Chondrocyte (in vitro differentiated cells): ENCODE measurements at regions not wholly inside any gene's neighbourhood (a gene's known extent, or its start where the extent isn't known, plus 50 kb on each side); places are given as distances from the start of the nearest gene placed in this dataset.

Experiments used
- DNase-seq: peaks from one replicate; pipeline ENCODE4 v3.0.0; 2021; ENCODE audit warnings: mixed read lengths, low spot score
- H3K27ac Mint-ChIP-seq: one replicate; pipeline ENCODE4 v1.8.0; 2021; ENCODE audit warnings: mild to moderate bottlenecking, moderate library complexity, mixed read lengths; ENCODE audit not compliant: unreplicated experiment
- H3K27me3 Mint-ChIP-seq: 2 replicates; pipeline ENCODE4 v1.8.0; 2021; ENCODE audit warnings: low read depth, mixed read lengths
- H3K36me3 Mint-ChIP-seq: 2 replicates; pipeline ENCODE4 v1.8.0; 2021; ENCODE audit warnings: low read depth, mixed read lengths
- H3K4me1 Mint-ChIP-seq: 2 replicates; pipeline ENCODE4 v1.8.0; 2021; ENCODE audit warnings: low read depth, mild to moderate bottlenecking, mixed read lengths
- H3K4me3 Mint-ChIP-seq: one replicate; pipeline ENCODE4 v1.8.0; 2021; ENCODE audit warnings: mild to moderate bottlenecking, moderate library complexity, mixed read lengths; ENCODE audit not compliant: unreplicated experiment
- H3K9me3 Mint-ChIP-seq: 2 replicates; pipeline ENCODE4 v1.8.0; 2021; ENCODE audit warnings: low read depth, mixed read lengths
- CTCF ChIP-seq: fragments of 200-600 bp; sonication (generic); IDR thresholded peaks from 2 replicates; pipeline ENCODE4 v1.5.0; 2021; ENCODE audit warnings: antibody characterized with exemption, mild to moderate bottlenecking, moderate library complexity

DNA sequence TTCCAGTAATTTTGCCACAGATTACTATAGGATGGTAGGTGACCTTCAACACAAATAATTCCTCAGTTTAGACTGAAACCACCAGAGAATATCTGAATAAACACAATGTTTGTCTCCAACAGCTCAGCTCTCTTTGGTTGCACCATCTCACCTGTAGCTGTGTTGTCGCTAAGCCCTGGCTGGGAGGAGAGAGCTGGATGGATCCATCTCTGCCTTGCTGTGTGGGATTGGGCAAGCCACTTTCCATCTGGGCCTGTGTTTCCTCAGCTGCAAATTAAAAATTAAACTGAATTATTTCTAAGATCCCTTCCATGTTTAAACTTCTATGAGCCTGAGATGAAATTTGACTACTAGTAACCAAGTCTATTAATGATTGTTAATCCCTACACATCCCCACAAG, 310.2 kb downstream of the FBXW7 start:
- Mint-ChIP-seq H3K9me3 (peaks cover 7% of the 10 kb centered on the region), H3K36me3 (no peaks in the 10 kb centered on the region), H3K4me3 (no peak overlapping the region), H3K4me1 (no peaks in the 10 kb centered on the region), H3K27me3 (peaks cover 15% of the 10 kb centered on the region), H3K27ac (no peak overlapping the region)
- DNase-seq, result no peak
- no peak for TF ChIP-seq CTCF

- H3K4me3 Mint-ChIP-seq, result no peak overlapping the region
- DNase-seq, result no peak
- H3K36me3 Mint-ChIP-seq, result no peaks in the 10 kb centered on the region
- no peaks in the 10 kb centered on the region for H3K4me1 Mint-ChIP-seq
- H3K27ac Mint-ChIP-seq, result no peak overlapping the region
- H3K27me3 Mint-ChIP-seq, result peaks cover 11% of the 10 kb centered on the region
- peaks cover 7% of the 10 kb centered on the region for H3K9me3 Mint-ChIP-seq
- TF ChIP-seq CTCF, result no peak
Measured at GRCh38 chr4:152224721-152225420, 311.0 kb downstream of the FBXW7 start.

- Mint-ChIP-seq H3K36me3 (no peaks in the 10 kb centered on the region), H3K4me1 (no peaks in the 10 kb centered on the region), H3K4me3 (no peak overlapping the region), H3K27ac (no peak overlapping the region), H3K9me3 (peaks cover 7% of the 10 kb centered on the region), H3K27me3 (peaks cover 8% of the 10 kb centered on the region)
- TF ChIP-seq CTCF, result no peak
- no peak for DNase-seq
Measured at GRCh38 chr4:152224223-152224622, 311.7 kb downstream of the FBXW7 start.

DNA sequence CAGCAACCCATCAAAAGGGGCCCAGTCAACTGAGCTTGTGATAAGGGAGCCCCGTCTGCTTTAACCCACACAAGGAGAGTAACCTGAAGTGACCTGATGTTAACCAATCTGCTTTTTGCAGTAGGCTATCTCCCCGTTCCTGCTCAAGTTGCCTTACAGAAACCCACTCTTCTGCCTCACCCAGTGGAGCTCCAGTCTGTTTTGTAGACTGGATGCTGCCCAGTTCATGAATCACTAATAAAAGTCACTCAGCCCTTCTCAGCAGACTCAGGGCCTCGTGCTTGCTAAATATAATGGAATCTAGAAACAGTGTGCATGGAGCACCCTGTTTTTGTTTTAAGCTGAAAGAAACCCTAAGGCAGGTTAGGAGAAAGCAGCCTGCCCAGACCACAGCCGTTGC, 312.3 kb downstream of the FBXW7 start:
- Mint-ChIP-seq H3K9me3 (peaks cover 7% of the 10 kb centered on the region), H3K27me3 (peaks cover 11% of the 10 kb centered on the region), H3K4me3 (no peak overlapping the region), H3K36me3 (no peaks in the 10 kb centered on the region), H3K4me1 (no peaks in the 10 kb centered on the region), H3K27ac (no peak overlapping the region)
- TF ChIP-seq CTCF, result no peak
- DNase-seq, result no peak

DNA sequence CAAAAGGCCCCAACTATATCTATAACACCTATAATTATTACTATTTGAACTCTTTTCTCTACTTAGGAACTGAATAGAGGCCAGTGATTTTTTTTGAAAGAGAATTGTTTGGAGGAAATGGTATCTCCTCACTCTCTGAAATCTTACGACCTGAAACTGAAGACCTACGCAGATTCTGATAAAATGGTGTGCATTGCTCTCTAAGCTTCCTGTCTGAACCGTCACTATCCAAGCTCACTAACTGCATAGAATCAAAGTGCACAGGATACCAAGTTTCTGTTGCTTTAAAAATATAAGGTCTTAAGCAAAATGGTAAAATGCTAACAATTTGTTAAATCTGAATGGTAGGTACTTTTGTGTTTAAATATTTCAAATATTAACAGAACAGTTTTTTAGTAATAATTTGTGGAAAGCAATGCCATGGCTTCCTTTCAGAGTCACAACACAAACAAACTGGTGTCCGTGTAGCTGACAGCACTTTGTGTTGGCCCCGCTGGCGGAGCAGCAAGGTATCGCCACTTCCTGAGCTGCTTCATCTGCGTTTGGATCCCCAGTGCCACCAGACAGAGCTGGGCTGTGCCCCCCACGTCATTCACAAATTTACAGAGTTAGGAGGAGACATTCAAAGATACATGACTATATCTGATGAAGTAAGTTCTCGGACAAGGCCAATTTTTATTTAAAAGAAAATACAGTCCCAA, 313.9 kb downstream of the FBXW7 start:
- TF ChIP-seq CTCF, result no peak
- peaks cover 7% of the 10 kb centered on the region for H3K9me3 Mint-ChIP-seq
- no peak for DNase-seq
- H3K27ac Mint-ChIP-seq, result no peak overlapping the region
- H3K4me3 Mint-ChIP-seq, result no peak overlapping the region
- peaks cover 7% of the 10 kb centered on the region for H3K27me3 Mint-ChIP-seq
- H3K4me1 Mint-ChIP-seq, result no peaks in the 10 kb centered on the region
- no peaks in the 10 kb centered on the region for H3K36me3 Mint-ChIP-seq
